ENCODE measurements at regions not wholly inside any gene's neighbourhood (a gene's known extent, or its start where the extent isn't known, plus 50 kb on each side); places are given as distances from the start of the nearest gene placed in this dataset.

DNA sequence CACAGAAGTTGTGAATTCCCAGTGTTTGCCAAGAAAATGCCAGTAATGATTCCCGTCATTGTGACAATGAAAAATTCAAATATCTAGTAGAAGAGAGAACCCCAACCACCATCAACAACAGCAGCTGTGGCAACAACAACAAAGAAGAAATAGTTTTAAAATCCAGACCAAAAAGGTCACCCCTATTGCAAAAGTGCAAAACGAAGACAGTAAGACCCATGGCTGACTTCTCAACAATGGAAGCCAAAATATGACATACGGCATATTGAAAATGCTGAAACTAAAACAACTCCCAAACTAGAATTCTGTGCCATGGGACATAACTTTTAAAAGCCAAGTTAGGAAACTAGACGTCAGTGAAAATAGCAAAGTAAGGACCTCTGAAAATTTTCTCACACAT is 270.6 kb downstream of the IRX2 start:
- ATAC-seq (no peak), DNase-seq (ENCODE audit: low spot score) (no peak)
- intact Hi-C loops (cut with DNase I) = no loop called here

DNA sequence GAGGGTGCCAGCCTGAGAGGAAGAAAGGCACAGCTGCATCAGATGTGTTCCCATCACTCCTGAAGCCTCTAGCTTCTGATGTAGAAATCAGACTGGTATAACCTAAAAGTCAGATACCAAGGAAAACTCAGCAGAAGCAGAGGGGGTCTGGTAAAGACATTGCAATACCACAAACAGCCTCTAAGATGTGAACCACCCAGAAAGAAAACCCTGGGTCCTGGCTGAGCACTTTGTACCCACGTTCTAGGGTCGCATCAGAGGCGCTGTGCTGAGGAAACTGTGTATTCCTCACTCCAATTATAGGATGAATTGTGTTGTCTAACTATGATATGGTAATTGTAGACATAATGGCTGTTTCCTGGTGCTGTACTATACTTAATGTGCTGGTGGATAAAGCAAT is 275.6 kb downstream of the IRX2 start:
- ATAC-seq (no peak), DNase-seq (ENCODE audit: low spot score) (no peak)
- intact Hi-C loops (cut with DNase I) = no loop called here

DNA sequence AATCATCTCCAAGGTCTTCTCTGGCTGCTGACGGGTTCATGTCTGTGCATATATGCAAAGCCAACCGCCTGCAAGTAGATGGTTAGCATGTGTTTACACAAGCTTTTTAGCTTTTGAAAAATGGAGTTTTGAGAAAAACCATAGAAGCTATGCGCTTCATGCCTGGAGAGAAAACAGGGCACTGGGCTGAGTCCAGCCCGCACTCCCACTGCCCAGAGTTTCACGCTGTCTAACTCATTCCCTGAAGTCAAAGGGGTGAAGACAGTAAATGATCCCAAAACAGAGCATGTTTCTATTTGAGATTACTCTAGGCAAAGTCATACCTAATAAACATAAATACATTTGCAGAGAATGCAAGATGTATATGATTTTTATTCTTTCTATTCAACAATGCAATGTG is 278.8 kb downstream of the IRX2 start:
- intact Hi-C loops (cut with DNase I) = no loop called here
- ATAC-seq (no peak), DNase-seq (ENCODE audit: low spot score) (no peak)

DNA sequence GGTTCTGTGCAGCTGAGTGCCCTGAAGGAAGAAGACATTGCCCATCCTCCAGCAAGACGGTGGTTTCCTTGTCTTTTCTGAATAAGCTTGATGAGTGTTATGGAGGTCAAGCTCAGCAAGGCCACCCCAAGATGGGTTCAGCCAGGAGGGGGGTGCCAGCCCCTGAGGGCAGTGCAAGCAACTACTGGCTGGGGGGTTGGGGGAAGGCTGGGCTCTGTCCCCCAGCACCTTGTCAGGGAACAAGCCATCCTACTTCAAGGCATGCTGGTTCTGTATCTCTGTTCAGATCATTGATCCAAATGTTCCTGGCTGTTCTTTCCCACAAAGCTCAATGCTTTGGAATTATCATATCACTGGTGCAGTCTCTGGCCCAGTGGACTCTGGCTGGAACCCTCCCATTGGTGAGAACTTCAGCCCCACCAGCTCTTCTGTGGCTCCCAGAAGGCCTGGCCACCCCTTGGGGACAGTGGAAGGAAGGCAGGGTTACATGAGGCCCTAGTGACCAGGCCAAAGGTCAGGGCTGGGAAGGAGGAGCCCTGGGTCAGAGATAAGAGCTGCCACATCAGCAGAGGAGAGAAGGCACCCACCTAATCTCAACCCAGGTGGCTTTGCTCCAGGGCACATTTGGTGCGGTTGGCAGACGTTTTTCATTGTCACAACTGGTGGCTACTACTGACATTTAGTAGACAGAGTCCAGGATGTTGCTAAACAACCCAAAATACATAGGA is 280.2 kb downstream of the IRX2 start:
- ATAC-seq = no peak
- no peak for DNase-seq (ENCODE audit: low spot score)
- intact Hi-C loops (cut with DNase I) = no loop called here

DNA sequence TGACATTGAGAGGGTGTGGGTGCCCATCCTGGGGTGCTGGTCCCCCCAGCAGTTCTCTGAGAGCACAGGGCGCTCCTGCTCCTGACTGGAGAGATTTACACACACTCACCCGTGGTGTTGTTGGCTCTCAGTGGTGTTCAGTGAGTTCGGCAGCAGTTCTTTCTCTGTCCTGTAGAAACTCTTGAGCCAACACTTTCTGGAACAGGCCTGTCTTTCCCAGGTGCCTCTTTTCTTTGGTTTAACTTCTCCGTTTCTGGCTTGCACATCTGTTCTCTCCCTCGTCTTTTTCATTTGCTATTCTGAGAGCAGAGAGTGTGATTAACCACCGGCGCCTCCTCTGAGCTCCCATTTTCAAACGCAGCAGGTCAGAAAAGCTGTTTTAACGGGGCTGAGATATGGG is 284.5 kb downstream of the IRX2 start:
- DNase-seq (ENCODE audit: low spot score) = no peak
- ATAC-seq = no peak
- intact Hi-C loops (cut with DNase I) = no loop called here

DNA sequence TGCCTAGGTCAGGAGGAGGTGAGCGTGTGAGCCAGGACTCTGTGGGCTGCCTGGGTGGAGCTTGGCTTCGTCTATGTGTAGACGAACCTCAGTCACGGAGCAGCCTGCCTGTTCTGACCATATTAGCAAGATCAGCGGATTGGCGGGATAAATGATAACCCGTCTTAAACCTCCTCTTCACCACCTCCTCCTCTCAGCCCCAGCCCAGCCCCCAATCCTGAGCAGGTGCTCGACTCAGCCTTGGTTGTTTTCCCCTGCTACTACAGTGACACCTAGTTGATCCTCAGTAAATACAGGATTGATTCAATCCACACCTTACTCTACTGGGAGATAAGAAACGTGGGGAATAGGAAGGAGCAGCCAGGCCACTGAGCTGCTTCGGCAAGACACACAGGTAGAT is 286.1 kb downstream of the IRX2 start:
- DNase-seq (ENCODE audit: low spot score) = no peak
- intact Hi-C loops (cut with DNase I) = no loop called here
- no peak for ATAC-seq

DNA sequence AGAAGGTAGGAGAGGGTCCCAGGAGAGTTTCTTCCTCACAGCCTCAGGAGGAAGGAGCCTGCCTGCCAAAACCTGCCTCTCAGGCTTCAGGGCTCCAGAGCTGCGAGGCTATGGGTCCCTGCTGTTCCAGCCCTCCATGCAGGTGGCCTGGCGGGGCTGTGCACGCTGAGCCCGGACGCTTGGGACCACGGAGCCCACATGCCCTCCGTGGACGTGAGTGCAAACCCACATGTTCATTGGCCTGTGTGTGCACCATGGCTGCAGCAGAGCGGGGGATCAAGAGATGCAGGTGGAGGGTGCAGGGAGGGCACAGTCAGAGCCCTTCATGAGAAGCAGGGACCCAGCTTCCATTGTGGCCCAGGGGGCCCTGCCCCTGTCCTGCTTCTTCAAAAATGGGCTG is 287.3 kb downstream of the IRX2 start:
- intact Hi-C loops (cut with DNase I) = no loop called here
- DNase-seq (ENCODE audit: low spot score) (no peak), ATAC-seq (no peak)

DNA sequence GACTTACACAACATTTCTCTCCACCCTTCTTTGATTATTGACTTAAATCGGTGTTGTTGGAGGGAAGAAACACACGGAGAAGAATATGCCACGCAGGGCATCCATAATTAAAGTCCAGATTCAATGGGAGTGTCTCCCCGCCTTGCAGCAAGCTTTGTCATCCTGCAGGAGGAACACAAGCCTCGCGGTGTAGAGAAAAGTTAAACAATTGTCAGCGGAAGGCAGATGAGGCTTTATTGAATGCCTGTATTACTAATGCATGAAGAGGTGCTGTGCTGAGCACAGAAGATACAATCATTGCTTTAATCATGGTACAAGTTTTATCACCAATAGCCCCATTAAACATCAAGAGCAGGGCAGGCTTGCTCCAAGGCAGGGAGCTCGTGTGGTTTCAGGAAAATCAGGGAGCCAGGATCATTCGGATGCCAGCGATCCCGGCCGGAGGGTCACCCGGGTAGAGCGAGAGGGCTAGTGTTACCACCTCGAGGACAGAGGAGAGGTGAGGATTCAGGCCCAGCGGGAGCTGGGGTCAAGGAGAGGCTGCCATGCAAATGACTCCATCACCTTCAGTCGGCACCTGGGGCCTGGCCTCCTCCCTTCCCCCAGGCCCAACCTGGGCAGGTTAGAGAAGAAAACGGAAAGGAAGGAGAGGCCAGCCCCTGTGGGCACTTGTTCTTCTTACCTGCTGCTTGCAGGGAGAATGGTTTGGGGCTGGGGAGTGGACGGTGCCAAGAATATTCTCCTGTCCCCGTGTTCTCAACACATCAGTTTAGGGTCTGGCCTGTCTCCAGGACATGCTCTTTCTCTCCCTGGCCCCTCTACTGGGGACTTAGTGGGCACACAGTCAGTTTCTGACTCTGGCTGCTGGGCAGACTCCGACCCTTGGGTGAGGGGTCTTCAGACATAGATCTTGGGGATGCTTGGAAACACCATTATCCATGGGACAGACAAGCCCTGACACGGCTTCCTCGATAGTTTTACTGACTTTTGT is 289.5 kb downstream of the IRX2 start:
- ATAC-seq = no peak
- DNase-seq (ENCODE audit: low spot score) = no peak
- intact Hi-C loops (cut with DNase I) = no loop called here

DNA sequence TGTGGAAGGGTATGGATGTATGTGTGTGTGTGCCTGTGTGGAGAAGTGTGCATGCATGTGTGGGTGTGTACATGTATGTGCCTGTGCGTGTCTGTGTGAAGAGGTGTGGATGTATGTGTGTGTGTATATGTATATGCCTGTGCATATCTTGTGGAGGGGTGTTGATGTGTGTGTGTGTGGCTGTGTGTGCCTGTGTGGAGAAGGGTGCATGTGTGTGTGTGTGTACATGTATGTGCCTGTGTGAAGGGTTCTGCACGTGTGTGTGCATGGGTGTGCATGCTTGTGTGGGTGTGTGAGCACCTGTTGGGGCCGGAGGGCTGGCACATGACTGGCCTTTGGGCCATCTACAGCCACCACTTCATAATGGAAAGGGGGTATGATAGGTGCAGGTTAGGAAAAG is 291.4 kb downstream of the IRX2 start:
- DNase-seq (ENCODE audit: low spot score) = no peak
- no peak for ATAC-seq
- intact Hi-C loops (cut with DNase I) = no loop called here

DNA sequence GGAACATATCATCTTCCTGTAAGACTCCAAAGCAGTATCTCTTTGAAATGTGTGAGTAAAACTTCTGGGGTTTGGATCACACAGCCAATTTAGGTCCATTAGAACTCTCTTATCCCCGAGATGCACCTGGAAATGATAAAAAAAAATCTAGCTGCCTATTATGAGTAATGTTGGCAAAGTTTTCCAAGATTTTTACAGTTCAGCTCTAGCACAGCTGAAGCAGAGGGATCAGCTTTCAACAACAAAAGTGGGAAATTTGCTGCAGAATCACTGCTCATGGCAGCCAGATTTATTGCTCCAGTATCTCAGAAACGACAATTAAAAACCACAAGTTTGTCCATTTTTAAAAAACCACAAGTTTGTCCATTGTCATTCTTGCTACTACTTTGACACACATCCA is 292.2 kb downstream of the IRX2 start:
- intact Hi-C loops (cut with DNase I) = no loop called here
- no peak for ATAC-seq
- DNase-seq (ENCODE audit: low spot score) = no peak

DNA sequence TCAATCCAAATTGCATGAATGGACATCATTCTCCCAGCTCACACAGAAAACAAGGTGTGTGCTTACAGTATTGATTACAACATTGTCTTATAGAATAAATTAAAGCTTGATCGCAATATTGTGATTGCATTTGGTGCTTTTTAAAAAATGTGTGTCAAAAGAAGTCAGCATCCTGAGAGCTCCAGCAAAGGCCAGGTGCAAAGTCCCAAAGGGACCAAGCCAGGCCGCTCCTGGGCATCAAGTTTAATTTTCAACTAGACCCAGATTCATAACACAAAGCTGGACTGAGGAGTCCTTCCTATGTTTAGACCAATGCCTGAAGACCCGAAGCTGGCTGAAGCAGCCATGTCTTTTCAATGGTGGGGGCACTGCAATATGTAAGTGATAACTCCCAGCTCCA is 295.6 kb downstream of the IRX2 start:
- no peak for ATAC-seq

DNA sequence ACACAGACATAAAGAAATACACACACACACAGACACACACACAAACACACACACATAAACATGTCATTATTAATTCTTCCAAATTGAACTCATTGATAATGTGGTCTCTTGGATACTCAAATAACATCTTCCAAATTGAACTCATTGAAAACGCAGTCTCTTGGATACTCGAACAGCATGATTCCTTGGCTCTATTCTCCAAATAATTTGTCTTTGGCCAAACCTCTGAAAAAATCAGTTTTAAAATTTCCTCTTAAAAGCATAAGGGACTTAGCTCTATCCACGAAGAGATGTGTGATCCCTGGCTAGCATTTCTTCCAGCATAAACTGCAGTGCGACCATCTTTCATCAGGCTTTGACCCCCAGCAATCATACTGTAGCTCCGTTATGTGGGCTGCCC is 296.6 kb downstream of the IRX2 start:
- no peak for ATAC-seq
- no peak for DNase-seq (ENCODE audit: low spot score)
- intact Hi-C loops (cut with DNase I) = no loop called here

More for the DNA sequence above, 295.6 kb downstream of the IRX2 start:
- intact Hi-C loops (cut with DNase I) = no loop called here
- DNase-seq (ENCODE audit: low spot score) = no peak

DNA sequence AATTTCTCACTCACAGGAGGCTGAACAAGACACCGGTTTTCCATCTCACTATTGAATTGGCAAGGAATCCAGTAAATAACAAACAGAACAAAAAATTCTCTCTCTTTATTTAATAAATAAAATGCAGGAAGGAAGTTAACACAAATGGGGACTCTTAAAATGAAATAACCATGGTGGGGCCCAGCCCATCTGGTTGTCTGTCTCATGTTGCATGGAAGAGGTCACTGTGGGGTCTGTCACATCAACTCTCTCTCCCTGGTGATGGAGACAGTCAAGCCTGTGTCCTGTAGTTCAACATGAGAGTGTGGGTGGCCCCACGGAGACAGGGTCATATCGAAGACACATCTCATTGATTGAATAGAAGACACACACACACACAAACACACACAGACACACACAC is 297.7 kb downstream of the IRX2 start:
- ATAC-seq (no peak), DNase-seq (ENCODE audit: low spot score) (no peak)
- intact Hi-C loops (cut with DNase I) = no loop called here

DNA sequence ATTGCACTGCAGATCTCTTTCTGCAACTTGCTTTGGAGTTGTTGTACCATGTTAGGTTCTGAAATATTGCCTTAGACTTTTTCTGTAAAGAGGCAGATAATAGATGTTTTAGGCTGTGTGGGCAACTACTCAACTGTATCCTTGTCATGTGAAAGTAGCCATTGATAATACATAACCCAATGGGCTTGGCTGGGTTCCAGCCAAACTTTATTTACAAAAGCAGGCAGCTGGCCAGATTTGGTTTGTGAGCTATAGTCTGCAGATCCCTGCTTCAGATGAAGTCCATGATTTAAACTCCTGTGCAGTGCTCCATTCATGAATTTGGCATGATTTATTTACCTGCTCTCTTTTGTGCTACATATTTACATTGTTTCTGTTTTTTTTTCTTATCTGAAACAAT is 300.4 kb downstream of the IRX2 start:
- DNase-seq (ENCODE audit: low spot score) (no peak), ATAC-seq (no peak)
- intact Hi-C loops (cut with DNase I) = no loop called here

DNA sequence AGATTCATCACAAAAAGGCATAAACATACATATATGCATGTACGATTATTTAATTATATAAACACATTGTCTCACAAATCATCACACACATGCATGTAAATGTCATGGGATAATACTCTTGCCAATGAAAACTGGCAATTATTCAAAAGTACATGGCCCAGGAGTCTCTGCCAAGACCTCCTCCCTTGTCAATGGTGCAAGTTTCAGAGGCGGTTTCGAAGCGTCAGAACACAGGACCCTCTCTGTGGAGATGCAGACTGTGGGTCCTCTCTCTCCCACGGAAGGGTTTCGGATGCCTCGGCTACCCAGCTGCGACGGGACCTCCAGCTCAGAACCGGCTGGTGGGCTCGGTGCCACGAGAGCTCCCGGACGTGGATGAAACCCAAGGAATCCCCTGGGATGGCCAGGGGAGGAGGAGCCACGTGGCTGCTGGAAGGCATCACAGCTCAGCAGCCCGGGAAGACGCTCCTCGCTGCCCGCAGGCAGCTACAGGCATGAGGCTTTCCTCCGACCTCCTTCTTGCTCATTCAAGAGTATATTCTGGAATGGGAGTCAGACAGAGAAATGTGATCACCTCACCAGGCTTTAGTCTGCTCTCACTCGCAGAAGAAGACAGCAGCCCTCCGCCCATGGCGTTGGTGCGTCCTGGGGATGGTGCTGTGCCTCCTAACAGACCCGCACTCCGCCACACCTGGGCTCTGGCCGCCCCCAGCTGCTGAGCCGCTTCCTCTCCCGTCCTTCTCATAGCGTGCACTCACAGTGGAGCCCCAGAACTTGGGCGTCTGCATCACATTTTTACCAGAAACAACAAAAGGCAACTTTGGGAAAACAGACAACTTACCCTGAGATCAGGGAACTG is 308.8 kb downstream of the IRX2 start:
- intact Hi-C loops (cut with DNase I) = no loop called here
- ATAC-seq = no peak
- no peak for DNase-seq (ENCODE audit: low spot score)

DNA sequence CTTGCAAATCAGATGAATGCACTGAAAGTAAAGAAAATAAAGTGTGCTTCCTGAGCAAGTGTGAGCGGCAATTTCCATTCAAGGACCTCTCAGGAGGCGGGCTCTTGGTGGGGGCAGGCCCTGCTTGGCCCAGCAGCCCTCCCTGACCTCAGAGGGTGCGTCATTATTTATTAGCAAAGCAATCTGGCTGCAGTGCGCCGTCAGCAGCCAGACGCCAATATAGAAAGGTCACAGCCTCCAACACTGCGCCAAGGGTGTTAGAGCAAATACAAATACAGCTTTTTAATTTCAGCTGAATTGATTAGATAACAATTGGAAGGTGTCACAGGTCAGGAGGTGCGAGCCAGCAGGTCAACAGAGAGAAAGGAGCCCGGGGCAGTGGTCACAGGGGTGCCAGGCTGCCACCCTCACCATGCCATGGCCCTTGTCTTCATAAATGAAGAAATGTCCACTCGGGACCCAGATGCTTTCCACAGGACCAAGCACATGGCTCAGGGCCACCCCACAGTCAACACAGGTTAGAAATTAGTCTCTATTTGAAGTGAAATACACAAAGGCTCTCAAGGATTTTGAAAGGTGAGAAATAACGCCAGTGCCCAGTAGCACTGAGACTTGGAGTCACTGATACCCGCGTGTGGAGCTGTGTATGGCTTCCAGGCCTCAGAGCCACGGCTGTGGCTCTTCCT is 309.8 kb downstream of the IRX2 start:
- intact Hi-C loops (cut with DNase I) = no loop called here
- DNase-seq (ENCODE audit: low spot score) (no peak), ATAC-seq (no peak)

DNA sequence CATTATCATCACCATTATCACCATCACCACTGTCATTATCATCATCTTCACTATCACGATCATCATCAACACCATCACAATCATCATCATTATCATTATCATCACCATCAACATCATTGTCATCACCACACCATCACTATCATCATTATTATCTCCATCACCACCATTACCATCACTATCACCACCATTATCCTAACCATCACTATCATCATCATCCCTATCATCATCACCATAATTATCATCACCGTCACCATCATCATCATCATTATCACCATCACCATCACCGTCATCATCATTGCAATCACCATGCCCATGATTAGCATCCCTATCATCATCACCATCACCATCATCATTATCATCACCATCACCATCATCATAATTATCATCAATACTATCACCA is 311.9 kb downstream of the IRX2 start:
- intact Hi-C loops (cut with DNase I) = no loop called here
- DNase-seq (ENCODE audit: low spot score) (no peak), ATAC-seq (no peak)

DNA sequence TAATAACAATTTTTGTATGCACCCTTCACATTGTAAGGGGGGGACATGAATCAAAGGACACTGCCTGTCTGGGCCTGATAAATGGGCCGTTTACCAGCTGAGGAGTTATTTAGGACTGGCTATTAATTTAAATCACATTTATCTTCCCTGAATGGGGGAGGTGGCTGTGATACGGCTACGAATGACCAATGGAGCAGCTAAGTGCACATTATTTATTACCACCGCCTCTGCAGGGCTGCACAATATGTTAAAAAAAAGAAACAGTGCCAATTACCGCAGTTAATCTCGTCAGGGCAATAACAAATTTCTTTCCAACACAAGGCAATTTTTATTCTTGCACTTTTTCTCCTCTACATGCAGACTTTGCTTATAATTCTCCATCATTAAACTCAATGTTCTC is 318.4 kb downstream of the IRX2 start:
- intact Hi-C loops (cut with DNase I) = no loop called here
- ATAC-seq (no peak), DNase-seq (ENCODE audit: low spot score) (no peak)
